ENCODE measurements at regions not wholly inside any gene's neighbourhood (a gene's known extent, or its start where the extent isn't known, plus 50 kb on each side); places are given as distances from the start of the nearest gene placed in this dataset.

DNA sequence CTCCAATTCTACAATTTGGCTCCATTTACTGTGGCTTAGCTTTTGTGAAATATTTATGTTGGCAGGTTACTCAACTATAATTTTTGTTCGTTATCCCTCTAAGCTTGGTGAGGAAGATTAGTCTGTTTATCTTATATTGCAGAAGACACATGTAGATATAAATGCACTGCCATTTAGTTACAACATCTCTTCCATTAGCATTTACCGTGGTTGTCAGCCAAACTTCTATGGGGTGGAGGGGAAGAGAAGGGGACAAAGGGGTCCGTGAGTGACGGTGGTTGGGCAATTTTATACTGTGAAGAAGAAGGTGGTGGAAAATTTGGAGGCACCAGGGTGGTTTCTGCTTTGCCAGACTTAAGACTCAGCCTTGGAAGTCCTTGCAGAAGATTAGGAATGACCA is 117.6 kb upstream of the CXCR4 start:
- H3K36me3 Mint-ChIP-seq (ENCODE audit: insufficient read depth) = no peaks in the 10 kb centered on the region
- no peak overlapping the region for H3K4me3 Mint-ChIP-seq (ENCODE audit: low read depth)
- H3K27me3 Mint-ChIP-seq = peaks cover 13% of the 10 kb centered on the region
- TF ChIP-seq, protein P1, sequence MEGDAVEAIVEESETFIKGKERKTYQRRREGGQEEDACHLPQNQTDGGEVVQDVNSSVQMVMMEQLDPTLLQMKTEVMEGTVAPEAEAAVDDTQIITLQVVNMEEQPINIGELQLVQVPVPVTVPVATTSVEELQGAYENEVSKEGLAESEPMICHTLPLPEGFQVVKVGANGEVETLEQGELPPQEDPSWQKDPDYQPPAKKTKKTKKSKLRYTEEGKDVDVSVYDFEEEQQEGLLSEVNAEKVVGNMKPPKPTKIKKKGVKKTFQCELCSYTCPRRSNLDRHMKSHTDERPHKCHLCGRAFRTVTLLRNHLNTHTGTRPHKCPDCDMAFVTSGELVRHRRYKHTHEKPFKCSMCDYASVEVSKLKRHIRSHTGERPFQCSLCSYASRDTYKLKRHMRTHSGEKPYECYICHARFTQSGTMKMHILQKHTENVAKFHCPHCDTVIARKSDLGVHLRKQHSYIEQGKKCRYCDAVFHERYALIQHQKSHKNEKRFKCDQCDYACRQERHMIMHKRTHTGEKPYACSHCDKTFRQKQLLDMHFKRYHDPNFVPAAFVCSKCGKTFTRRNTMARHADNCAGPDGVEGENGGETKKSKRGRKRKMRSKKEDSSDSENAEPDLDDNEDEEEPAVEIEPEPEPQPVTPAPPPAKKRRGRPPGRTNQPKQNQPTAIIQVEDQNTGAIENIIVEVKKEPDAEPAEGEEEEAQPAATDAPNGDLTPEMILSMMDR (IDR thresholded peaks at IDR 0.05; ENCODE audit: unreplicated experiment) = no peak
- H3K9me3 Mint-ChIP-seq (ENCODE audit: low read depth) = no peaks in the 10 kb centered on the region
- H3K4me1 Mint-ChIP-seq (ENCODE audit: low read depth) = peaks cover 1% of the 10 kb centered on the region
- H3K27ac Mint-ChIP-seq = no peak overlapping the region
- DNase-seq (ENCODE audit: low spot score, unreplicated experiment) = no peak

- no peak for DNase-seq (ENCODE audit: low spot score, unreplicated experiment)
- Mint-ChIP-seq H3K4me1 (ENCODE audit: low read depth) (peaks cover 1% of the 10 kb centered on the region), H3K27ac (no peak overlapping the region), H3K27me3 (peaks cover 13% of the 10 kb centered on the region), H3K9me3 (ENCODE audit: low read depth) (peaks cover 1% of the 10 kb centered on the region), H3K4me3 (ENCODE audit: low read depth) (no peak overlapping the region), H3K36me3 (ENCODE audit: insufficient read depth) (no peaks in the 10 kb centered on the region)
- TF ChIP-seq, protein P1 (IDR thresholded peaks at IDR 0.05; ENCODE audit: unreplicated experiment) = no peak
These were observed 116.3 kb upstream of the CXCR4 start for GRCh38 chr2:136234261-136234660.

DNA sequence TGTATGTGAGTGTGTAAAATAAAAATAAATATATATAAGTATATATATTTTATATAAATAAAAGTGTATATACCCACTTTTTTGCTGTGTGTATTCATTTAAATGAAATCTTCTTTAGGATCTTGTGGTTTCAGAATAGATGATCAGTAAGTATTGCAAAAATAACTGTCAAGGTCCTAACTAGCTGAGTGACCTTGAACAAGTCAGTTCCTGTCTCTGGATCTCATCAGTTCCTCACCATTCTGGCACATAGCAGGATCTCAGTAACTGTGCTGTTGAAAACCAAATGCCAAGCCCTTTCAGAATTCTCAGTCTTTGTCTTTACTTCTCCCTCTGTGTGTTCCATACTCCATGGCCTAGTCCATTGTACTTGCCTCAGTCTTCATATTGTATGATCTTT is 115.3 kb upstream of the CXCR4 start:
- TF ChIP-seq, protein P1 (IDR thresholded peaks at IDR 0.05; ENCODE audit: unreplicated experiment) = no peak
- no peak overlapping the region for H3K4me3 Mint-ChIP-seq (ENCODE audit: low read depth)
- no peak for DNase-seq (ENCODE audit: low spot score, unreplicated experiment)
- H3K4me1 Mint-ChIP-seq (ENCODE audit: low read depth) = no peaks in the 10 kb centered on the region
- peaks cover 6% of the 10 kb centered on the region for H3K9me3 Mint-ChIP-seq (ENCODE audit: low read depth)
- H3K27ac Mint-ChIP-seq = no peak overlapping the region
- H3K27me3 Mint-ChIP-seq = peaks cover 13% of the 10 kb centered on the region
- no peaks in the 10 kb centered on the region for H3K36me3 Mint-ChIP-seq (ENCODE audit: insufficient read depth)

DNA sequence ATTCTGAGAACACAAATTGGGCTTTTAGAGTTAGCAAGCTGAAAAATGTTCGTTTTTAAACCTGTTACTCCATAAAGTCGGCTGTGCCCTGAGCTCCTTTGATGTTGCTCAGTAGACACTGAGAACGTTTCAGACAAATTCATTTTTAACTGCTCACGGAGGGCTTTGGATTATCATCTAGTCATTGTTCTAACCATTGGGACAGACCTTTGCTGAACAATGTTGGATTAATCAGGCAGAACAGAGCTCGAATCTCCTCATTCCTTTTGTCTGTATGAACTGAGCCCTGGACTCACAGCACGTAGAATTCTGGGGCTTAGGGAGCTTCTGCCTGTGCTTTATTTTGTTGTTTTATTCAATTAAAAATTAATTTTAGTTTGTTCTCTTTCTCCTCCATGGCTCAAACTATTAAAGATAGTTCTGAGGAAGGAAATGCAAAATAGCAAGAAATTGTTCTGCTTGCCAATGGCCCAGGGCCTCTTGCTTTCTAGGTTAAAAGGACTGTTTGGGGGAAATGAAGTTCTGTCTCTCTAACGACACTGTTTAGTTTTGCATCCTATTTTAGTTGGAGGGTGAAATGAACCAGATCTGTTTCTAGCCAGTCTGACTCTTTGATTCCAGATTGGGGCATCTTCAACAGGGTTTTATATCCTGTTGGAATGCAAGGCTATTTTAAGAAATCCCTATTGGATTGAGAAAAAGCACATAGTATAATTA is 114.7 kb upstream of the CXCR4 start:
- no peak for DNase-seq (ENCODE audit: low spot score, unreplicated experiment)

DNA sequence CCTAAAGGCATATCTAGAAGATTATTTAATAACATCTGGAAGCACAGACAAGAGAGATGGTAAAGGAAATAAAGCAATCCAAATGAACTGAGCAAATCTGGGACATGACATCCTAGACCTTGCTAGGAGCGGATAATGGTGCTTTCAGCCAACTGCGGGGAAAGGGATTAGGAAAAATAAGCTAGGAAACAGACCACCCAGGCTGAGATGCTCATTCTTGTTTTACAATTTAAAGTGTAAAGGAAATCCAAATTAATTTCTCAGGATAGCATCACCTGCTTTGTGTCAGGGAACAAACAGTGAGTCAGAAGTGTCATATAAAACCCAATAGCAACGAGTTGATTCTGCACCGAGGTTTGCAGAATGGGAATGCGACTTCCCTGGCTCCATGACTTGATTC is 112.5 kb upstream of the CXCR4 start:
- peaks cover 4% of the 10 kb centered on the region for H3K4me1 Mint-ChIP-seq (ENCODE audit: low read depth)
- no peak overlapping the region for H3K27ac Mint-ChIP-seq
- H3K27me3 Mint-ChIP-seq = peaks cover 13% of the 10 kb centered on the region
- no peaks in the 10 kb centered on the region for H3K36me3 Mint-ChIP-seq (ENCODE audit: insufficient read depth)
- TF ChIP-seq, protein P1 (IDR thresholded peaks at IDR 0.05; ENCODE audit: unreplicated experiment) = no peak
- H3K4me3 Mint-ChIP-seq (ENCODE audit: low read depth) = no peak overlapping the region
- peaks cover 6% of the 10 kb centered on the region for H3K9me3 Mint-ChIP-seq (ENCODE audit: low read depth)
- DNase-seq (ENCODE audit: low spot score, unreplicated experiment) = no peak

More for the DNA sequence above, 114.7 kb upstream of the CXCR4 start:
- Mint-ChIP-seq H3K27me3 (peaks cover 13% of the 10 kb centered on the region), H3K9me3 (ENCODE audit: low read depth) (peaks cover 6% of the 10 kb centered on the region), H3K27ac (no peak overlapping the region), H3K4me3 (ENCODE audit: low read depth) (no peak overlapping the region), H3K4me1 (ENCODE audit: low read depth) (no peaks in the 10 kb centered on the region), H3K36me3 (ENCODE audit: insufficient read depth) (no peaks in the 10 kb centered on the region)
- TF ChIP-seq, protein P1 (IDR thresholded peaks at IDR 0.05; ENCODE audit: unreplicated experiment) = no peak
